ENCODE measurements at regions not wholly inside any gene's neighbourhood (a gene's known extent, or its start where the extent isn't known, plus 50 kb on each side); places are given as distances from the start of the nearest gene placed in this dataset.

DNA sequence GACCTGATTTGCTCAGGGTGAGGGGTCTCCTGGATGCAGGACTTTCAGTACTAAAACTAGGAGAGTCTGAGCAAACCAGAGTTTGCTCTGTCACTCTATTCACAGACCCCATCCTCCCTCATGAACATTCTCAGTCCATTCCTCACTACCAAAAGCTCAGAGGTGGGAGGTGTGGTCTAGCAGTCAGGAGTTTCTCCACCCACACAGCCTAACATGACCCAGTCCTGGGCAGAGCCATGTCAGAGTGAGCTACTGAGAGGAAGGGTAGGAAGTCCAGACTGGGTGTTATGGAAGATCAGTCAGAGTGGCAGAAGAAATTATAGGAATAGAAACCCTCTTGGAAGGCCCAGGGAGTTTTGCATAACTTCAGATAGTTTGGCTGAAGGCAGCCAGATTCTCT, 113.3 kb upstream of the GRAMD2B start:
- Mint-ChIP-seq H3K36me3 (ENCODE audit: low read depth) (no peaks in the 10 kb centered on the region), H3K4me1 (ENCODE audit: low read depth) (no peaks in the 10 kb centered on the region), H3K27ac (no peak overlapping the region), H3K9me3 (no peaks in the 10 kb centered on the region), H3K27me3 (ENCODE audit: insufficient read depth) (no peaks in the 10 kb centered on the region), H3K4me3 (no peak overlapping the region)
- DNase-seq (ENCODE audit: low spot score) = no peak
- intact Hi-C loops (cut with micrococcal nuclease) = no loop called here

DNA sequence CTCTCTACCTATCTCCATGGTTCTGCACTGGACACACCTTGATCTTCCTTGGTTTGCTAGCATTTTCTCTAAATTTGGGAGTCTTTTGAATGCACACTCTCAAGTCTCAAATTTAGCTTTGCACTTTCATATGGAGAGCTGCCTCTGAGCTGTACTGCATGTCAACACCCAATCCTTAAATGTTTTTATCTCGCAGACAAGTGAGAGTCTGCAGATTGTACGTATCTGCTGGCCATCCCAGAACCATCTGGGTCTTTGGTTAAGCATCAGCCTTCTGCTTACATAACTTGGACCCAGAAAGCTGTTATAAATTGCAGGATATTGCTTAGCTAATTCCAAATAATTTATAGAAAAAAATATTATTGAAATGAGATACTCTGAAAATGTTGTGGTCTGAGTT, 111.4 kb upstream of the GRAMD2B start:
- no peak for DNase-seq (ENCODE audit: low spot score)
- no peak overlapping the region for H3K4me3 Mint-ChIP-seq
- no peaks in the 10 kb centered on the region for H3K4me1 Mint-ChIP-seq (ENCODE audit: low read depth)
- peaks cover 8% of the 10 kb centered on the region for H3K27me3 Mint-ChIP-seq (ENCODE audit: insufficient read depth)
- H3K36me3 Mint-ChIP-seq (ENCODE audit: low read depth) = no peaks in the 10 kb centered on the region
- H3K9me3 Mint-ChIP-seq = no peaks in the 10 kb centered on the region
- H3K27ac Mint-ChIP-seq = no peak overlapping the region
- intact Hi-C loops (cut with micrococcal nuclease) = no loop called here

DNA sequence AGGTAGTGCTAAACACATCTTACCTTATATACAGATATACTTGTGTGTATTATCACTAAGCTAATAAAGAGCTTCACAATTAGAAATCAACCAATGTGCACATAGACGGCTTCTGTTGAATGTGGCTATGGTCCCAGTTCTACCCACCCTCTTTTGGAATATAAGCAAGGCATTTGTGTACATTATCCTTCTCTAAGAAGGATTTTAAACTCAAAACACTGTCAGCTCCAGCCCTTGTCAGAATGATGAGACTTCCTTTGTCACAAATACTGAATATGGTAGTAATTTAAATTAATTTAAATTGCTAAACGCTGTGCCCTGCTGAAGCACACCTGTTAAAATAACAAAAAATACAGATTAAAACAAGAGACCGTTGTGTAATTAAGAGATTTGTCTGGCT, 107.9 kb upstream of the GRAMD2B start:
- no peaks in the 10 kb centered on the region for H3K36me3 Mint-ChIP-seq (ENCODE audit: low read depth)
- no peaks in the 10 kb centered on the region for H3K4me1 Mint-ChIP-seq (ENCODE audit: low read depth)
- no peak overlapping the region for H3K4me3 Mint-ChIP-seq
- intact Hi-C loops (cut with micrococcal nuclease) = no loop called here
- DNase-seq (ENCODE audit: low spot score) = no peak
- H3K27ac Mint-ChIP-seq = no peak overlapping the region
- H3K27me3 Mint-ChIP-seq (ENCODE audit: insufficient read depth) = peaks cover 11% of the 10 kb centered on the region
- no peaks in the 10 kb centered on the region for H3K9me3 Mint-ChIP-seq

DNA sequence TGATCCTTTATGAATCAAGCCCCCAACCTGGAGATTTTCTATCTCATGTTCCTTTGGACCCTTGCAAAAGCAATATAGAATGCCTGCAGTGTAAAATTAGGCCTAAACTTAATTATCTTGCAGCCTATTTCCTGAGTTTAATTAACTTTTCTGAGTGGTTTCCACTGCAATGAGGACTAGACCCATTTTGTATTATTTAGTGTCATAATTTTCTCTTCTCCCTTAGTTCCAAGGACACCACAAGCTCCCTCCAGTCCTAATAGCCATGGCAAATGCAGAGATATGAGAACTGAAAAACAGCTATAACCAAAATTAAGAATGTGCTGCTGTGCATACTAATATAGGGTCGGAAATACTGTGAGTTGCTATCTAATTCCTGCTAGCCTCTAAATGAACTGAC, 90.9 kb upstream of the GRAMD2B start:
- intact Hi-C loops (cut with micrococcal nuclease) = no loop called here
- Mint-ChIP-seq H3K36me3 (ENCODE audit: low read depth) (no peaks in the 10 kb centered on the region), H3K4me3 (no peak overlapping the region), H3K4me1 (ENCODE audit: low read depth) (no peaks in the 10 kb centered on the region), H3K27ac (no peak overlapping the region), H3K9me3 (no peaks in the 10 kb centered on the region), H3K27me3 (ENCODE audit: insufficient read depth) (no peaks in the 10 kb centered on the region)
- no peak for DNase-seq (ENCODE audit: low spot score)

DNA sequence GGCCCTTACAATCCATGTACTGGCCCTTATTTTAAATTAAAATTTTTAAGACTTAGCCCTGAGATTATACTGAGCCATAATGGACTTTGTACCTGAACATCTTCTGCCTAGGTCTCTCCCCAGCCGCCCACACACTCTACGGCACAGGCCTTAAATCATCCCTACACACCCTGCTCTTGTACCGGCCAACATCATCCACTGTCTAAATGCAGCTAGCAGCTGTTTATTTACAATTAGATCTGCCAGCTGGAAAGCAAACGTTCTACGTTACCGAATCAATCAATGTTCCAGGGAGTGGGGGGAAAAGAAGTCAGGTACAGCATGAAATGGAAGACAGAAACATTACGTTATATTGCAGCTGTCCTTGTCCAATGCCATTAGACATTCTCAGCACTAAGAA, 88.4 kb upstream of the GRAMD2B start:
- Mint-ChIP-seq H3K4me1 (ENCODE audit: low read depth) (no peaks in the 10 kb centered on the region), H3K4me3 (no peak overlapping the region), H3K27ac (no peak overlapping the region), H3K36me3 (ENCODE audit: low read depth) (no peaks in the 10 kb centered on the region), H3K27me3 (ENCODE audit: insufficient read depth) (no peaks in the 10 kb centered on the region), H3K9me3 (no peaks in the 10 kb centered on the region)
- intact Hi-C loops (cut with micrococcal nuclease) = no loop called here
- DNase-seq (ENCODE audit: low spot score) = no peak

DNA sequence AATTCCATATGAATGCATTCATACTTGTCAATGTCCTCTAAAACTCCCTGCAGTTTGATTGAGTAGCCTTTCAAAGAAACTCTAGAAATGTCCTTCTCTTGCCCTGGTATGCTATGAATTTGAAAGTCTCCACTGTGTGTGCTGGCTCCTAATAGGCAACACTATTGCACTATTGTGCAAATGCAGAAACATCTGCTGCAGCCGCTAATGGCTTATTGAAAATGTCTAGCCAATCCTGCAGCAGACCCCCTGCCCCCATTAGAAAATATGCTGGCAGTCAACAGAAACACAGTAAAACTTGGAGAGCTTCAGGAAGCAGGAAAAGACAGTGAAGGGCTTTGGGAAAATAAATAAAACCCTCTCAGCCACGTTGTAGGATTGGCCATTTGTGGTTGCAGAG, 87.3 kb upstream of the GRAMD2B start:
- Mint-ChIP-seq H3K27me3 (ENCODE audit: insufficient read depth) (peaks cover 2% of the 10 kb centered on the region), H3K4me3 (no peak overlapping the region), H3K9me3 (no peaks in the 10 kb centered on the region), H3K27ac (no peak overlapping the region), H3K4me1 (ENCODE audit: low read depth) (no peaks in the 10 kb centered on the region), H3K36me3 (ENCODE audit: low read depth) (no peaks in the 10 kb centered on the region)
- DNase-seq (ENCODE audit: low spot score) = no peak
- intact Hi-C loops (cut with micrococcal nuclease) = no loop called here

DNA sequence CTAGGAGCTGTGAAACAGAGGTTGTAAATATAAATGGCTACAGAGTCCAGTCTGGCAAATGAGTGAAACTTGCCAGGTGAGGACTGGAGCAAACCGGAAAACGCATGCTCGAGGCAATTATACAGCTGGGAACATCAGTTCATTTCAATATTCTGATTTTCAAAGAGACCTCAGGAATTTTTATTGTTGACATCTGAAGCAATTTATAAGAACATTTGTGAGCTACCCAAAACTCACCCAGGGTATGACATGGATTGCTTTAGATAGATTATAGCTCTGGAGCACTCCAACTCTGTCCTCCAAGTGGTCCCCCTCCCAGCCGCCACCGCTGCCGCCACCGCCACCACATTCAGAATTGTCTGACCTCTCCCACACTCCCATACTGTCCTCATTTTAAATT, 84.6 kb upstream of the GRAMD2B start:
- no peak for DNase-seq (ENCODE audit: low spot score)
- Mint-ChIP-seq H3K27me3 (ENCODE audit: insufficient read depth) (peaks cover 5% of the 10 kb centered on the region), H3K4me1 (ENCODE audit: low read depth) (no peaks in the 10 kb centered on the region), H3K36me3 (ENCODE audit: low read depth) (no peaks in the 10 kb centered on the region), H3K27ac (no peak overlapping the region), H3K9me3 (no peaks in the 10 kb centered on the region), H3K4me3 (no peak overlapping the region)
- intact Hi-C loops (cut with micrococcal nuclease) = loop anchor here (1.0 kb wide), 5 partner anchors 16 to 1154 kb away; no protein-coding TSS in a partner anchor

DNA sequence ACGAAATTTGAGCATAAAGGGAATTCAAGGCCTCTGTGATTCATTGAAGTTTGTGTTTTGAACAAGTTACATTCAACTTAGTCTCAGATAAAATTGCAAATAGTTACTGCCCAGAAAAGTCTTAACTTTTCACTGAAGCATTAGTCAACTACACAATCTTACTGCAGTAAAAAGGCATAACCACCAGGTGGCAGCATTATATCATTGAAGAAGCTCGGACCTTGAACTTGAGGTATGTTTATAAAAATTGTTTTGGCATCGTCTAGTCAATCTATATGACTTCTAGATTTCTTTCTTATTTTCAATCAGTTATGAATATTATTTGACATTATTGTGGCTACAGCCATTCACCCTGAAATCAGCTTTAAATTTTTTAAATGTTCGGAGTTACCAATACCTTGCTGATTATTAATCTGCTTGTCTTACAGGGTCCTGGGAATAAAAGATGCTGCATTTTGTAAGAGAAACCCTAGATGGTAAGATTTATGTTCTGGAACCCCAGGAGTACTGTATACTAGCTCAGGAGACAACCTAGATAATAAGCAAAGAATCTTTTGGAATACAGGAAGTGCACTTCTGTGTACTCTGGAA, 83.9 kb upstream of the GRAMD2B start:
- Mint-ChIP-seq H3K4me1 (ENCODE audit: low read depth) (no peaks in the 10 kb centered on the region), H3K9me3 (no peaks in the 10 kb centered on the region), H3K36me3 (ENCODE audit: low read depth) (no peaks in the 10 kb centered on the region), H3K4me3 (no peak overlapping the region), H3K27me3 (ENCODE audit: insufficient read depth) (peaks cover 9% of the 10 kb centered on the region), H3K27ac (no peak overlapping the region)
- intact Hi-C loops (cut with micrococcal nuclease) = loop anchor here (1.0 kb wide), 5 partner anchors 15 to 1153 kb away; no protein-coding TSS in a partner anchor
- peak; percentile 20 for DNase-seq (ENCODE audit: low spot score)

DNA sequence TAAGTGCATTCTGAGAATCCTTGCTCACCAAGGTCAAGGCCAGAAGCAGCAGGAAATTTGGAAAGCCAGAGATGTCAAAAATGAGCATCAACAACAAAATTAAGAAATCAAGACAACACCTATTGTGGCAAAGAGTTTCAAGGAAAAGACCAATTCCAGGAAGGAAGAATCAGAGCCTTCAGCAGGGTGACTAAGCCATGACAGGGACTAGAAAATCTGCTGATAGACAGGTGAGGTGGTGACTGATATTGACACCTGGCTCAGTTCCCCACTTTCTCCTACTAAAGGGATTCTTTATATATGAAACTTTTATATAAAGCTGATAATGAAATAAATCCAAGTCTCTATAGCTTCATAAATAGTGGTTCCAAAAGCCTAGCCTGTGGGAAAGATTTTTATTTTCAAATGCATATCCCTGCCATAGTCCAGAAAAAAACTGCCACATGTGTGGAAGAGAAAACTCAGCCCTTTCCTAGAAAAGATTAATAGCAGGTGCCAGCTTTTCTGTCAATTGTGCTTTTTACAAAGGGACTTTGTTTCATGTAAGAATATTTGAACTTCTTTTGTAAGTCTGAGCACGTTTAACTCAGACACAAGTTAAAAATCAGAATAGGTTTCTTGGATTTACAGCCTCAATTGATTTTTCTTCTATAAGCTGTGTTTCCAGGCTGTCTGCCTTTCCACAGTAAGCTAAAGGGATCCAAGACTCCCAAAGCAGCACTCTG, 81.1 kb upstream of the GRAMD2B start:
- H3K36me3 Mint-ChIP-seq (ENCODE audit: low read depth) = no peaks in the 10 kb centered on the region
- no peaks in the 10 kb centered on the region for H3K9me3 Mint-ChIP-seq
- DNase-seq (ENCODE audit: low spot score) = no peak
- no peak overlapping the region for H3K27ac Mint-ChIP-seq
- peaks cover 22% of the 10 kb centered on the region for H3K27me3 Mint-ChIP-seq (ENCODE audit: insufficient read depth)
- H3K4me1 Mint-ChIP-seq (ENCODE audit: low read depth) = no peaks in the 10 kb centered on the region
- no peak overlapping the region for H3K4me3 Mint-ChIP-seq
- intact Hi-C loops (cut with micrococcal nuclease) = no loop called here

DNA sequence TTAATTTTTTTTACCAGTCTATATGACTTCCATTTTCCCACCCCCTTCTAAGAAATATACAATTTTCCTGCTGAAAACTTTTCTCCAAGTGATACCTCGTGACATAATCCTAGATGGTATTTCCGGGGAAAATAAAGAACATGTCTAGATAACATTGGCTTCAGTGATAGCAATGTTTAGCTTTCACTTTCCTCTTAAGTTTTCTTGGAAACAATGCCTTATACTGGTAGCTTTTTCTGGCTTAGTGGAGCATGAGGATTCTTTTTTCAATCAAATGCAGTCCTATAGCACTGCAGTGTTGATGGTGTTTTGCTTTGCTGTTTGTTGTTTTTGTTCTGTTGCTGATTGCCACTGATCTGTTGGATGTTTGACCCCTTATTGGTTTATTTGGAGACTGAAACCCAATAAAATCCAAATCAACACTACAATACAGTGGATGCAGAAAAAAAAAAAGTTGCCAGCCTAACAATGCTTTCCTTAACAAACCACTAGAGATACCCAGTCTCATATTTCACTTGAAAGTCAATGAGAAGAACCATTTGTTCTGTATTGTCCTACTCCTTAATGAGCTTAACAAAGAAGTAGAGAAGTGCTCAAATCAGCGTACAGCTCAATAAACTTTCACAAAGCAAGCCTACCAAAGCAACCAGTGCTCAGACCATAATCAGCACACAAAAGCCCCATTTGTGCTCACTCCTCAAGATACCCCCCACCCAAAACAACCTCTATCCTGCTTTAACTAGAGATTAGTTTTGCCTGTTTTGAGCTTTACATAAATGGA, 74.2 kb upstream of the GRAMD2B start:
- intact Hi-C loops (cut with micrococcal nuclease) = no loop called here
- H3K27ac Mint-ChIP-seq = no peak overlapping the region
- no peak for DNase-seq (ENCODE audit: low spot score)
- peaks cover 2% of the 10 kb centered on the region for H3K4me1 Mint-ChIP-seq (ENCODE audit: low read depth)
- H3K36me3 Mint-ChIP-seq (ENCODE audit: low read depth) = no peaks in the 10 kb centered on the region
- no peaks in the 10 kb centered on the region for H3K9me3 Mint-ChIP-seq
- H3K4me3 Mint-ChIP-seq = no peak overlapping the region
- peaks cover 24% of the 10 kb centered on the region for H3K27me3 Mint-ChIP-seq (ENCODE audit: insufficient read depth)

DNA sequence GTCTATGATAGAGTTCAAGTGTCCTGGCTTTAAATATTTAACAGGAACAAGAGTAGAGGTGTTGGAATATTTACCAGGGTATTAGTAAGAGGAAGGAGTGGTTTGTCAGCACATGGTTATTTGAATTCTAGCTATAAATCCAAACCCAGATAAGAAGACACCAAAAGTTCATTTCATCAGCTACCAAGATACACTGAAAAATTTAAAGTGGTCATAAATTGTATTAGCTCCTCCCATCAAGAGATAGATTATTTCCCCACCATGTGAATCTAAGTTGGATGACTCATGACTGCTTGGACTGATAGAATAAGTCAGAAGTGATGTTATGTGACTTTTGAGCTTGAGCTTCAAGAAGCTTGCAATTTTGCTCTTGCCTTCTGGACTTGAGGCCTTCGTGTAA, 72.1 kb upstream of the GRAMD2B start:
- H3K4me1 Mint-ChIP-seq (ENCODE audit: low read depth) = peaks cover 6% of the 10 kb centered on the region
- H3K27me3 Mint-ChIP-seq (ENCODE audit: insufficient read depth) = peaks cover 14% of the 10 kb centered on the region
- DNase-seq (ENCODE audit: low spot score) = no peak
- no peak overlapping the region for H3K4me3 Mint-ChIP-seq
- no peaks in the 10 kb centered on the region for H3K36me3 Mint-ChIP-seq (ENCODE audit: low read depth)
- intact Hi-C loops (cut with micrococcal nuclease) = loop anchor here (5.0 kb wide), 1 partner anchor 251 kb away; the partner anchor contains the start of gene PHAX
- no peak overlapping the region for H3K27ac Mint-ChIP-seq
- no peaks in the 10 kb centered on the region for H3K9me3 Mint-ChIP-seq

DNA sequence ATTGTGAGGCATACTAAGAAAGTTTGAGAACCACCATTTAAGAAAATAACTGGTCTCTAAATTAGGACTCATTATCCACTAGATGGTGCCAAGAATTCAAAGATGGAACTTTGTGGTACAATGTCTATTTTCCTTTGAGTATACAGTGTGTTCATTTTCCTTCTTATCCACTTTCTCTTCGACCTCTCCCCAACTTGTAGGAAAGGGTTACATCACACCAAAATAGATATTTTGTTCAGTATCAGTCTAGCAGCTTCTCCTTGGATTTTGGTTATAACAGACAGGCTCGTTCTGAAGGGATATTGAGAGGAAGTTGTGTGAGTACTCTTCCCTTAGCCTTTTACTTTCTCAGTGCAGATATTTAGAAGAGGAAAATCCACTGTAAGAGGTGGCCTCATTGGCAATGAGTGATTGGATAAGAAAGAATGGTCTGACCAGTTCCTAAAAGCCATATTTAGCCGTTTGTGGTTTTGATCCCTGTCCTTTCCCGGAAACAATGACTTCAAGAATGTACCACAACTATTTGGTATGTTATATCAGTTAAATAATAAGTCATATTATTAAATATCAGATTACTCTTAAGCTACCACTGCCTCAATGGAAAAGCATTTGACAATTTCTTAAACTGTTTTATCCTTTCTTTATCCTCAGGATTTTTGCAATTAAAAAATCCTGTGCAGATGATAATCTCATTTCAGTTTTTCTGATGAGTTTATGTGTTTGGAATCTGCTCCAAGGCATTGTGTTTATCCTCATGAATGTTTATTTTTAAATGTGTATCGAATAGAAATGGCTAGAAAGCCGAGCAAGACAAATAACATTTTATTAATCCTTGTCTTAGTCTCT, 69.0 kb upstream of the GRAMD2B start:
- Mint-ChIP-seq H3K4me3 (no peak overlapping the region), H3K9me3 (no peaks in the 10 kb centered on the region), H3K27ac (no peak overlapping the region), H3K4me1 (ENCODE audit: low read depth) (peaks cover 6% of the 10 kb centered on the region), H3K27me3 (ENCODE audit: insufficient read depth) (peaks cover 18% of the 10 kb centered on the region), H3K36me3 (ENCODE audit: low read depth) (no peaks in the 10 kb centered on the region)
- intact Hi-C loops (cut with micrococcal nuclease) = loop anchor here (1.0 to 5.0 kb wide), 5 partner anchors 15 to 248 kb away; partner anchors contain the start of gene PHAX
- DNase-seq (ENCODE audit: low spot score) = no peak

Data from activated T-helper 1 cell treated with anti-CD3 and anti-CD28 coated beads, Interleukin-12 subunit alpha, Interleukin-12 subunit beta, Interleukin-2, Interleukin-4 antibody, amounts not matched to agents 30 ng/mL and 10 ng/mL and 1 ng/mL, durations not matched to agents 14 hours and 24 hours and 36 hours (primary cell).